Keratinocyte (primary cell): ENCODE measurements at regions not wholly inside any gene's neighbourhood (a gene's known extent, or its start where the extent isn't known, plus 50 kb on each side); places are given as distances from the start of the nearest gene placed in this dataset.

Experiments used
- DNase-seq: peaks from one replicate; pipeline ENCODE4 v3.0.0-alpha.2; 2011; ENCODE audit warnings: low read depth, missing footprints, low spot score
- FAIRE-seq: peaks from 2 replicates; lab custom pipeline; 2011; peaks lifted over from hg19 to GRCh38; lab: Jason Lieb, UNC
- H2AFZ ChIP-seq: 2 replicates; pipeline ENCODE4 v1.6.0; 2012; ENCODE audit warnings: low read length, control low read depth, inconsistent platforms; ENCODE audit not compliant: control insufficient read depth
- H3K27ac ChIP-seq: 2 replicates; pipeline ENCODE4 v1.5.1; 2011; ENCODE audit warnings: low read length; ENCODE audit not compliant: control insufficient read depth, insufficient read depth
- H3K27me3 ChIP-seq: 3 replicates; pipeline ENCODE4 v1.6.0; 2011; ENCODE audit warnings: low read length; ENCODE audit not compliant: control insufficient read depth, insufficient read depth; ENCODE audit errors: extremely low read depth
- H3K36me3 ChIP-seq, 2 experiments: 2 replicates in 1 of 2; 3 replicates in 1 of 2; pipeline ENCODE4 v1.5.1; 2011; ENCODE audit warnings: low read length in 2 of 2, mild to moderate bottlenecking in 1 of 2; ENCODE audit not compliant: control insufficient read depth in 2 of 2, insufficient read depth in 2 of 2; ENCODE audit errors: extremely low read depth in 1 of 2
- H3K4me1 ChIP-seq: 3 replicates; pipeline ENCODE4 v1.5.1; 2011; ENCODE audit warnings: low read length; ENCODE audit not compliant: control insufficient read depth, insufficient read depth; ENCODE audit errors: extremely low read depth
- H3K4me2 ChIP-seq: 3 replicates; pipeline ENCODE4 v1.6.0; 2011; ENCODE audit warnings: low read depth, low read length; ENCODE audit not compliant: control insufficient read depth, insufficient read depth; ENCODE audit errors: extremely low read depth
- H3K4me3 ChIP-seq, 3 experiments: fragments of 200-600 bp in 1 of 3; sonication (generic) in 1 of 3; 2 replicates in 2 of 3; 3 replicates in 1 of 3; pipeline ENCODE4 v1.5.1; 2011 to 2016; ENCODE audit warnings: low read length in 3 of 3, mild to moderate bottlenecking in 3 of 3, control low read depth in 2 of 3, inconsistent platforms in 1 of 3, low read depth in 1 of 3, mixed read lengths in 1 of 3, mixed run types in 1 of 3, moderate library complexity in 1 of 3; ENCODE audit not compliant: control insufficient read depth in 2 of 3, insufficient read depth in 2 of 3; ENCODE audit errors: extremely low read depth in 1 of 3
- H3K79me2 ChIP-seq: 2 replicates; pipeline ENCODE4 v1.6.0; 2012; ENCODE audit warnings: low read length; ENCODE audit not compliant: control insufficient read depth, insufficient read depth
- H3K9ac ChIP-seq: 3 replicates; pipeline ENCODE4 v1.6.0; 2011; ENCODE audit warnings: low read length; ENCODE audit not compliant: control insufficient read depth, insufficient read depth; ENCODE audit errors: extremely low read depth
- H3K9me1 ChIP-seq: 3 replicates; pipeline ENCODE4 v1.6.0; 2011; ENCODE audit warnings: low read length; ENCODE audit not compliant: control insufficient read depth, insufficient read depth; ENCODE audit errors: extremely low read depth
- H3K9me3 ChIP-seq: 2 replicates; pipeline ENCODE4 v1.5.1; 2012; ENCODE audit warnings: low read depth, low read length; ENCODE audit not compliant: control insufficient read depth
- H4K20me1 ChIP-seq: 3 replicates; pipeline ENCODE4 v1.6.0; 2011; ENCODE audit warnings: low read length; ENCODE audit not compliant: control insufficient read depth, insufficient read depth; ENCODE audit errors: extremely low read depth
- EZH2 ChIP-seq: IDR thresholded peaks from one replicate; pipeline ENCODE4 v1.6.1; 2012; ENCODE audit warnings: inconsistent platforms, mild to moderate bottlenecking, low read length, moderate library complexity
- dilution Hi-C: fragments of 300-500 bp; cut with MboI; formaldehyde crosslinking; loops from one replicate; pipeline ENCODE4 v1.7.0; 2020; ENCODE audit warnings: low sequenced_read_pairs; ENCODE audit not compliant: extremely low pct_ligation_motif_present
- TF ChIP-seq, protein P1 (sequence below), 3 experiments: IDR thresholded peaks in 1 of 3; conservative IDR thresholded peaks in 1 of 3; optimal IDR thresholded peaks in 1 of 3; 2 replicates in 2 of 3; 3 replicates in 1 of 3; pipeline versions ENCODE3 to v1.5.1; 2011; ENCODE audit warnings: low read length in 3 of 3, mild to moderate bottlenecking in 3 of 3, moderate library complexity in 2 of 3, control low read depth in 1 of 3, inconsistent platforms in 1 of 3; ENCODE audit not compliant: insufficient read depth in 2 of 3; ENCODE audit errors: extremely low read depth in 1 of 3

DNA sequence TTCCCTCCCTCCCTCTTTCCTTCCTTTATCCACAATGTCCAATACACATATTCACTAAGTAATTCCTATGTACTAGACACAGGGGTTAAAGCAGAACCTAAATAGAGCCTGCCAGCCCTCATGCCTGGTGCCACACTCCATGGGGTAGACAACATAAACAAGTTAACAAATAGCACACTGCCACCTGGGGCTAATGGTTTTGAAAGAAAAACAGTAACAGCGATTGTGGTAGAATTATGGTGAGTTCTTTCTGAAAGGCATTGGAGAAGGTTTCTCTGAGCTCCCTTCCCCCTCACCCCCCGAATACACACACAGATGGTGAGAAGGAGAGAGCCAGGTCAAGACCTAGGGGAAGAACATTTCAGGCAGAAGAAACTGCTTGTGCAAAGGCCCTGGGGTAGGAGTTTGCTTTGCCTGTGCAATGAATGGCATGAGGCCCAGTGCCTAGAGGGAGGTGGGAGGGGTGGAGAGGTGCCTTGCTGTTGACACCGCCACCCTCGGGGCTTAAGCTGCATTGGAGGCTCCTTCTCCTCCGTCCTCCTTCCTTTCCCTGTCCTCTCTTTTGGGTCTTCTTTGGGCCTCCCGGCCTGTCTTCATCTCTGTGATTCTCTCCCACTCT is 502.4 kb upstream of the SULF2 start:
- H3K4me2 ChIP-seq, result no peak overlapping the region

DNA sequence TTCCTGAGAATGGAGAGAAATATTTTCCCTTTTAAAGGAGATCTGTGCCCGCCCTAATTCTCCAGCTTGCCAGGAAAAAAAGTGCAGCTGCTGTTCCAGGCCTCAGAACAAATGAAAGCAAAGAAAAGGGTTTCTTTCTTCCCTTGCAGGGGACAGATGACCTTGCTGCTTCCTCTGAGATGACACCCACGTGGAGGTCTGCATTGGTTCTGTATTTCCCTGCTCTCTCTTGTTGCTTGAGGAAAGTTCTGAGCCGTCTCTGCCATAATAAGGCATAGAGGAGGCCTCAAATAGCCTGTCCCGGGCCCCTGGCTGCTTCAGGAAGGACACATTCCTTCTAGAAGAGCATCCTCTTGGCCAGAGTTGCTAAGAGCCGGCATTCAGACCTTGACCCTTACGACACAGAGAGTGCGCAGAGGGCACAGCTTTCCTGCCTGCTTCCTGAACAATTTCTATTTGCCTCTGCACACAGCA is 501.8 kb upstream of the SULF2 start:
- peaks cover 4% of the 10 kb centered on the region for H3K4me1 ChIP-seq
- no peak for DNase-seq
- no peaks in the 10 kb centered on the region for H4K20me1 ChIP-seq
- no peaks in the 10 kb centered on the region for H3K9me1 ChIP-seq
- no peak for TF ChIP-seq EZH2
- TF ChIP-seq, protein P1, sequence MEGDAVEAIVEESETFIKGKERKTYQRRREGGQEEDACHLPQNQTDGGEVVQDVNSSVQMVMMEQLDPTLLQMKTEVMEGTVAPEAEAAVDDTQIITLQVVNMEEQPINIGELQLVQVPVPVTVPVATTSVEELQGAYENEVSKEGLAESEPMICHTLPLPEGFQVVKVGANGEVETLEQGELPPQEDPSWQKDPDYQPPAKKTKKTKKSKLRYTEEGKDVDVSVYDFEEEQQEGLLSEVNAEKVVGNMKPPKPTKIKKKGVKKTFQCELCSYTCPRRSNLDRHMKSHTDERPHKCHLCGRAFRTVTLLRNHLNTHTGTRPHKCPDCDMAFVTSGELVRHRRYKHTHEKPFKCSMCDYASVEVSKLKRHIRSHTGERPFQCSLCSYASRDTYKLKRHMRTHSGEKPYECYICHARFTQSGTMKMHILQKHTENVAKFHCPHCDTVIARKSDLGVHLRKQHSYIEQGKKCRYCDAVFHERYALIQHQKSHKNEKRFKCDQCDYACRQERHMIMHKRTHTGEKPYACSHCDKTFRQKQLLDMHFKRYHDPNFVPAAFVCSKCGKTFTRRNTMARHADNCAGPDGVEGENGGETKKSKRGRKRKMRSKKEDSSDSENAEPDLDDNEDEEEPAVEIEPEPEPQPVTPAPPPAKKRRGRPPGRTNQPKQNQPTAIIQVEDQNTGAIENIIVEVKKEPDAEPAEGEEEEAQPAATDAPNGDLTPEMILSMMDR (optimal IDR thresholded peaks at IDR 0.05 in 1 of 3, IDR thresholded peaks at IDR 0.05 in 1 of 3, conservative IDR thresholded peaks at IDR 0.05 in 1 of 3; ENCODE audit: extremely low read depth in 1 of 3, insufficient read depth in 2 of 3, low read length in 3 of 3), result no peak
- H3K4me2 ChIP-seq, result no peak overlapping the region
- dilution Hi-C loops, result loop anchor here (25.0 kb wide), 1 partner anchor 500 kb away; the partner anchor contains the start of gene SULF2
- no peak overlapping the region for H3K4me3 ChIP-seq
- no peaks in the 10 kb centered on the region for H3K36me3 ChIP-seq
- no peak overlapping the region for H3K27ac ChIP-seq
- H3K9ac ChIP-seq, result no peak overlapping the region
- H2AFZ ChIP-seq, result no peak overlapping the region
- no peak for FAIRE-seq
- no peaks in the 10 kb centered on the region for H3K9me3 ChIP-seq
- H3K79me2 ChIP-seq, result no peaks in the 10 kb centered on the region
- H3K27me3 ChIP-seq, result peaks cover 3% of the 10 kb centered on the region

More for the DNA sequence above, 502.4 kb upstream of the SULF2 start:
- Histone ChIP-seq H3K79me2 (no peaks in the 10 kb centered on the region), H3K9ac (no peak overlapping the region), H3K4me1 (peaks cover 4% of the 10 kb centered on the region), H3K4me3 (no peak overlapping the region), H2AFZ (no peak overlapping the region), H3K36me3 (no peaks in the 10 kb centered on the region), H4K20me1 (no peaks in the 10 kb centered on the region), H3K27ac (no peak overlapping the region), H3K9me3 (no peaks in the 10 kb centered on the region), H3K27me3 (peaks cover 3% of the 10 kb centered on the region), H3K9me1 (no peaks in the 10 kb centered on the region)
- TF ChIP-seq, protein P1 (optimal IDR thresholded peaks at IDR 0.05 in 1 of 3, IDR thresholded peaks at IDR 0.05 in 1 of 3, conservative IDR thresholded peaks at IDR 0.05 in 1 of 3; ENCODE audit: extremely low read depth in 1 of 3, insufficient read depth in 2 of 3, low read length in 3 of 3), result no peak
- TF ChIP-seq EZH2, result no peak
- no peak for FAIRE-seq
- DNase-seq, result no peak
- dilution Hi-C loops, result loop anchor here (25.0 kb wide), 1 partner anchor 500 kb away; the partner anchor contains the start of gene SULF2
